Body of pancreas (tissue), 4 donors: ENCODE measurements at regions not wholly inside any gene's neighbourhood (a gene's known extent, or its start where the extent isn't known, plus 50 kb on each side); places are given as distances from the start of the nearest gene placed in this dataset.

Source experiments
- ATAC-seq: fragments of 150-250 bp; one replicate; pipeline ENCODE4 v1.9.1; 2016
- DNase-seq, 4 donors: peaks; one replicate each; pipeline ENCODE4 v3.0.0-alpha.2; 2019
- H3K27ac ChIP-seq, 4 donors: fragments of 200-600 bp; sonication (generic); 1 replicate in 3 of 4; 2 replicates in 1 of 4; pipeline versions ENCODE4 v1.5.1 to v1.6.1; 2016 to 2019; ENCODE audit warnings: mild to moderate bottlenecking in 1 of 4, mixed read lengths in 1 of 4, moderate library complexity in 1 of 4
- H3K27me3 ChIP-seq, 2 donors: fragments of 200-600 bp; sonication (generic); one replicate each; pipeline ENCODE4 v1.6.0; 2016; ENCODE audit warnings: mild to moderate bottlenecking in 1 of 2
- H3K36me3 ChIP-seq, 2 donors: fragments of 200-600 bp; sonication (generic); replicated peaks in 1 of 2; 2 replicates each; pipeline ENCODE4 v1.5.1; 2016; ENCODE audit warnings: low read depth in 2 of 2; ENCODE audit not compliant: insufficient read depth in 1 of 2
- H3K4me1 ChIP-seq: fragments of 200-600 bp; sonication (generic); one replicate; pipeline ENCODE4 v1.6.0; 2016
- H3K4me3 ChIP-seq, 2 donors: fragments of 200-600 bp; sonication (generic); 1 replicate in 1 of 2; 2 replicates in 1 of 2; pipeline ENCODE4 v1.5.1; 2016 to 2019
- H3K9me3 ChIP-seq, 3 donors: fragments of 200-600 bp; sonication (generic); 1 replicate in 2 of 3; 2 replicates in 1 of 3; pipeline ENCODE4 v1.5.1; 2016
- POLR2A ChIP-seq, 3 donors: fragments of 450-650 bp; IDR thresholded peaks; one replicate each; pipeline ENCODE4 v1.6.1; 2016; ENCODE audit warnings: antibody characterized with exemption in 3 of 3, mild to moderate bottlenecking in 2 of 3
- WGBS, 2 donors: methylation state at CpG; one replicate each; pipeline ENCODE4 v1.1.5; 2017; 5-methylcytosine and 5-hydroxymethylcytosine counted together
- intact Hi-C: fragments of 100-400 bp; cut with DNase I; formaldehyde crosslinking; loops from one replicate; pipeline ENCODE4 v1.15.1; 2023
- TF ChIP-seq, protein P1 (sequence below), 7 experiments: fragments of 450-650 bp in 4 of 7; fragments of 200-600 bp in 3 of 7; sonication (generic) in 3 of 7; IDR thresholded peaks; one replicate each; pipeline ENCODE4 v1.5.1; 2016 to 2019; ENCODE audit warnings: antibody characterized with exemption in 7 of 7

DNA sequence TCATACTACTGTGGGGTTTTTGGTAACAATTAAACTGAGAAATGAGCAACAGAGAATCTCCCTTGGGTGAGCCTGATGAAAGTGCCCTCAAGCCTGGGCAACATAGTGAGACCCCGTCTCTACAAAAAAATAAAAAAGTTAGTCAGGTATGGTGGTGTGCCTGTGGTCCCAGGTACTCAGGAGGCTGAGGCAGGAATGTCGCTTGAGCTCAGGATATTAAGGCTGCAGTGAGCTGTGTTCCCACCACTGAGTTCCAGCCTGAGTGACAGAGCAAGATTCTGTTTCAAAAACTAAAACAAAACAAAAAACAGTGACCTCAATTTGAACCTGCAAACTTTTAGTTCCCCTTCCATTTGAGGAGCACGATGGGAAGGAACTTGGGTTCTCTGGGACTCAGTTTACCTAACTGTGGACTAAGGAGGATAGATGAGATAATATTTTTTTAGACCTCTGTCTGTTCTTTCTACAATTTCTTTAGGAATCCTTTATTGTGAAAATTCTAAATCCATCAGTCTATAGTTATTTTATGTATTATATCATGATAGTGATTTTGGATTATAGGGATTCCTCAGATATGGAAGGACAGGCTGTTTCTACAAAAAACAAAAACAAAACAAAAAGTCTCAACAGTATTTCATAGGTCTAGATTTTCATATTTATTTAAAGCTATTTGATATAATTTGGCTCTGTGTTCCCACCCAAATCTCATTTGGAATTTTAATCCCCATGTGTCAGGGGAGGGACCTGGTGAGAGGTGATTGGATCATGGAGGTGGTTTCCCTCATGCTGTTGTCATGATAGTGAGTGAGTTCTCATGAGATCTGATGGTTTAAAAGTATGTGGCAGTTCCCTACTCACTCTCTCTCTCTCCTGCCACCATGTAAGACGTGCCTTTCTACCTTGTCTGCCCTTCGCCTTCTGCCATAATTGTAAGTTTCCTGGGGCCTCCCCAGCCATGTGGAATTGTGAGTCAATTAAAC is 178.6 kb downstream of the MYCN start:
- no peak overlapping the region for H3K27ac ChIP-seq
- H3K9me3 ChIP-seq: no peaks in the 10 kb centered on the region
- H3K27me3 ChIP-seq: no peaks in the 10 kb centered on the region
- intact Hi-C loops: no loop called here
- DNase-seq (no peak), ATAC-seq (no peak)
- H3K36me3 ChIP-seq: no peaks in the 10 kb centered on the region
- TF ChIP-seq, protein P1, sequence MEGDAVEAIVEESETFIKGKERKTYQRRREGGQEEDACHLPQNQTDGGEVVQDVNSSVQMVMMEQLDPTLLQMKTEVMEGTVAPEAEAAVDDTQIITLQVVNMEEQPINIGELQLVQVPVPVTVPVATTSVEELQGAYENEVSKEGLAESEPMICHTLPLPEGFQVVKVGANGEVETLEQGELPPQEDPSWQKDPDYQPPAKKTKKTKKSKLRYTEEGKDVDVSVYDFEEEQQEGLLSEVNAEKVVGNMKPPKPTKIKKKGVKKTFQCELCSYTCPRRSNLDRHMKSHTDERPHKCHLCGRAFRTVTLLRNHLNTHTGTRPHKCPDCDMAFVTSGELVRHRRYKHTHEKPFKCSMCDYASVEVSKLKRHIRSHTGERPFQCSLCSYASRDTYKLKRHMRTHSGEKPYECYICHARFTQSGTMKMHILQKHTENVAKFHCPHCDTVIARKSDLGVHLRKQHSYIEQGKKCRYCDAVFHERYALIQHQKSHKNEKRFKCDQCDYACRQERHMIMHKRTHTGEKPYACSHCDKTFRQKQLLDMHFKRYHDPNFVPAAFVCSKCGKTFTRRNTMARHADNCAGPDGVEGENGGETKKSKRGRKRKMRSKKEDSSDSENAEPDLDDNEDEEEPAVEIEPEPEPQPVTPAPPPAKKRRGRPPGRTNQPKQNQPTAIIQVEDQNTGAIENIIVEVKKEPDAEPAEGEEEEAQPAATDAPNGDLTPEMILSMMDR (IDR thresholded peaks at IDR 0.05): no peak
- no peak for TF ChIP-seq POLR2A (IDR thresholded peaks at IDR 0.05)
- WGBS, 2 donors: 86 to 93% methylated on average over 5 of the region's 5 CpGs
- H3K4me1 ChIP-seq: no peaks in the 10 kb centered on the region
- H3K4me3 ChIP-seq: no peak overlapping the region

DNA sequence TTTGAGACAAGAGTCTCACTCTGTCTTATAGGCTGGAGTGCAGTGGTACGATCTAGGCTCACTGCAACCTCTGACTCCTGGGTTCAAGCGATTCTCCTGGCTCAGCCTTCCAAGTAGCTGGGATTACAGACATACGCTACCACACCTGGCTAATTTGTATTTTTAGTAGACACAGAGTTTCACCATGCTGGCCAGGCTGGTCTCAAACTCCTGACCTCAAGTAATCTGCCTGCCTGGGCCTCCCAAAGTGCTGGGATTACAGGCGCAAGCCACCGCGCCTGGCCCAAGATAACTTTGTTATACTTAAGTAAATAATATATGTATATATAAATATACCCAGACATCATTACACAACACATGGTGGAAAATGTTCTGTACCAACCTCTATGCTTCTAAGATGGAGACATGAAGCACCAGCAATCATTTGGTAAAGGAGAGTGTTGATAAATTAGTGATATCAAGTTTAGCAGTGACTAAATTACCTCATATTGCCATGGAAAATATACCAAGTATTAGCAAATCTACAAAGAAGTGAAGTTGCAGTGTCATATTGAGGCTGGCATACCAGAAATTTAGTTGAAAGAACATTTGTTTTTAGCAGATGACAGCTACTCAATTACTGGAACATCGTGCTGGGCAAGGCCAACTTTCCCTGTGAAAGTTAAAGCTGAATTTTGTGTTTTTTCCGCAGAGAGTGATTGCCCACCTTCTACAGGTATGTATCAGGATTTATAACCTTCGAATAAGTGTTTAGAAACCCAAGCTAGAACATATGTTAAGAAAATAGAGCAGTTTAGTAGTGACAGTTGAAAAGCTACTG is 177.7 kb downstream of the MYCN start:
- intact Hi-C loops: no loop called here
- DNase-seq: no peak

DNA sequence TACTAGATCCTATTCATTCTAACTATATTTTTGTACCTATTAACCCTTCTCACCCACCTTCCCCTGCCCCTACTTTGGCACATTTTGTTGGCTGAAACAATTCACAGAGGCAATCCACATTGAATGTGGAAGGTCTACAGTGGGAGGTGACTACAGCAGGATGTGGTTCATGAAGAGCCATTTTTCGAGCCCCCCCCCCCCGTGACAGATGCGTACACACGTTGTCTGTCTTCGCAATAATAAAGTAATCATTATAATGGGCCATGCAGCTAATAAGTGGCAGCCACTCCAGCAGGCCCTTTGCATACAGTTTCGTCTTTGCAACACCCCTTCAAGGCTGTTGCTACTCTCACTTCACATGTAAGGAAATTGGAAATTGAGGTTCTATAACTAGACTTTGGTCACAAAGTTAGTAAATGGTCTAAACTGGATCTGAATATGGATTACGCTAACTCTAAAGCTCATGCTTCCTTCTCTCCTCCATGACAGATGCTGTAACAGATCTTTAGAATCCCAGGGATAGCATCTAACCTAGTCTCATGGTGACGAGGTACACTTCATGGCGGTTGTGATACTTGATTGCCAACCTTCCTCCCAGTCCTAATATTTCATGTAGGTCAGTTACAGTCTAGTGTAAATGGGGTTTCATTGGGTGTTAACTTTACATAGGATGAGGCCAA is 176.8 kb downstream of the MYCN start:
- H3K9me3 ChIP-seq: no peaks in the 10 kb centered on the region
- intact Hi-C loops: no loop called here
- DNase-seq (no peak), ATAC-seq (no peak)
- no peak overlapping the region for H3K4me3 ChIP-seq
- 84 to 87% methylated on average over 9 of the region's 9 CpGs for WGBS, 2 donors
- TF ChIP-seq POLR2A (IDR thresholded peaks at IDR 0.05): no peak
- TF ChIP-seq, protein P1 (IDR thresholded peaks at IDR 0.05): no peak
- H3K27me3 ChIP-seq: no peaks in the 10 kb centered on the region
- no peak overlapping the region for H3K27ac ChIP-seq
- H3K36me3 ChIP-seq: no peaks in the 10 kb centered on the region
- no peaks in the 10 kb centered on the region for H3K4me1 ChIP-seq

More for the DNA sequence above, 177.7 kb downstream of the MYCN start:
- H3K27ac ChIP-seq: no peak overlapping the region
- no peaks in the 10 kb centered on the region for H3K27me3 ChIP-seq
- no peaks in the 10 kb centered on the region for H3K36me3 ChIP-seq
- no peaks in the 10 kb centered on the region for H3K9me3 ChIP-seq
- WGBS, 2 donors: 84 to 85% methylated on average over 9 of the region's 9 CpGs
- H3K4me3 ChIP-seq: no peak overlapping the region
- no peak for ATAC-seq
- no peak for TF ChIP-seq POLR2A (IDR thresholded peaks at IDR 0.05)
- TF ChIP-seq, protein P1 (IDR thresholded peaks at IDR 0.05): no peak
- H3K4me1 ChIP-seq: no peaks in the 10 kb centered on the region

DNA sequence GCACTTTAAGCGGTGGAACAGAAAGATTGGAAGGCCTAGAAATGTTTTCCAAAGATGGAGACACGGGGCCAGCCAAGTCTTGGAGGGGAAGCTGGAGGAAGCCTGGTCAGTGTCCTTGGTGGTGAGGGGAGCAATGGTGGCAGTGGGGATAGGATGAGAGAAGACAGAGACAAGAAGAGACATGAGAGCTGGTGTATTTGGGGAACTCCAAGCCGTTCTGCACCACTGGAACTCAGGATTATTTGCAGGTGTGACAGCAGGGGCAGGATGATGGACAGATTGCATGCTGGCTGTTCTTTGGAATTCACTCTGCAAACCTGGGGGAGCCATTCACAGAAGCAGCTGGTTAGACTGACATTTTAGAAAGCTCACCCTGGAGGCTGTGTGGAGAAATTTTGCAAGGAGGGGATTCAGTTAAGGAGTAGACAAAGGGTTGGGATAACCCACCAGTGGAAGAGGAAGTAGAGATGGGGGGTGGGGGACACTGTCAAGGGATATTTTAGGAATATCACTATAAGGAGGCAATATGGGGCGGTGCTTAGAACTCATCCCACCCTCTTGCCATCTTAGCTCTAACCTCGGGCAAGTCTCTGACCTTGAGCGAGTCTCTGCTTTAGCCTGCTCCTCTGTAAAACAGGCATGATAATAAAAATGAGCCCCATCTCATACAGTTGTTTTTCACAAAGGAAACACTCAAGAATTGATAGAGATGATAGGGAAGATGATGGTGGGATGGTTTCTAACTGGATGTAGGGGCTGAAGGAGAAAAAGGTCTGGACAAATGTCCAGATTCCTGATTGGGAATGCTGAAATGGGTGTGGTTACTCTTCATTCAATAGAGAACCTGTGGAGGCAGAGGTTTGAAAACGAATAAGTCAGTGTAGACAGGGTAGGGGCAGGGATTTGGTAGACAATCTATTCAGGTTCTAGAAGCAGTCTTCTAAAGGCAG is 175.8 kb downstream of the MYCN start:
- WGBS, 2 donors: 82 to 89% methylated on average over 7 of the region's 7 CpGs
- no peaks in the 10 kb centered on the region for H3K27me3 ChIP-seq
- no peak for DNase-seq

More for the DNA sequence above, 175.8 kb downstream of the MYCN start:
- no peaks in the 10 kb centered on the region for H3K4me1 ChIP-seq
- no peak overlapping the region for H3K4me3 ChIP-seq
- TF ChIP-seq POLR2A (IDR thresholded peaks at IDR 0.05): no peak
- TF ChIP-seq, protein P1 (IDR thresholded peaks at IDR 0.05): no peak
- H3K9me3 ChIP-seq: no peaks in the 10 kb centered on the region
- ATAC-seq: no peak
- H3K36me3 ChIP-seq: no peaks in the 10 kb centered on the region
- intact Hi-C loops: no loop called here
- no peak overlapping the region for H3K27ac ChIP-seq
